K562 (cell line): ENCODE measurements at regions not wholly inside any gene's neighbourhood (a gene's known extent, or its start where the extent isn't known, plus 50 kb on each side); places are given as distances from the start of the nearest gene placed in this dataset.

Experiments
- ATAC-seq: fragments of 200-7000 bp; cut with Tn5 transposase; 3 replicates; pipeline ENCODE4 v1.9.1; 2020; ENCODE audit warnings: moderate library complexity
- BruUV-seq: library from RNA; stranded (reverse); fragments of 400-500 nt; replicated peaks from 2 replicates; lab custom pipeline; 2021; lab: Mats Ljungman, UMichigan
- CTCF ChIA-PET: fragments of 300-600 bp; formaldehyde crosslinking; extraction: SDS; loops from one replicate; lab custom pipeline; 2021; ENCODE audit warnings: low intra/inter-chr PET ratio; lab: Yijun Ruan, JAX
- POLR2A ChIA-PET: fragments of 300-600, 350-650 bp; sonication (Branson Sonifier 250); formaldehyde crosslinking; extraction: SDS; loops from one replicate; lab custom pipeline; 2021; ENCODE audit warnings: antibody characterized with exemption, inconsistent platforms; lab: Yijun Ruan, JAX
- DNase-seq, 4 experiments: peaks; one replicate each; pipeline versions ENCODE4 v3.0.0 to v3.0.0-alpha.2; 2011 to 2018; ENCODE audit warnings: low spot score in 3 of 4, mixed read lengths in 3 of 4; ENCODE audit errors: extremely low read depth in 1 of 4
- FAIRE-seq: peaks from 2 replicates; lab custom pipeline; 2011; peaks lifted over from hg19 to GRCh38; lab: Jason Lieb, UNC
- H2AFZ ChIP-seq: 2 replicates; pipeline ENCODE4 v1.6.0; 2011; ENCODE audit warnings: low read depth, low read length, control low read depth, inconsistent platforms
- H3K27ac ChIP-seq: fragments of 200-600 bp; 3 replicates; pipeline ENCODE4 v1.8.0; 2011; ENCODE audit warnings: low read depth, mild to moderate bottlenecking, control low read depth, inconsistent platforms, low read length, moderate library complexity, mixed read lengths; ENCODE audit errors: extremely low read depth
- H3K27me3 ChIP-seq, 2 experiments: fragments of 300-600 bp in 1 of 2; 2 replicates in 1 of 2; 3 replicates in 1 of 2; pipeline versions ENCODE4 v1.6.0 to v1.8.0; 2011; ENCODE audit warnings: inconsistent platforms in 2 of 2, low read length in 2 of 2, mild to moderate bottlenecking in 1 of 2, mixed read lengths in 1 of 2, moderate library complexity in 1 of 2; ENCODE audit not compliant: control insufficient read depth in 2 of 2, insufficient read depth in 2 of 2
- H3K36me3 ChIP-seq: fragments of 300-600 bp; 3 replicates; pipeline ENCODE4 v1.8.0; 2011; ENCODE audit warnings: mild to moderate bottlenecking, low read length, inconsistent platforms; ENCODE audit not compliant: control insufficient read depth, insufficient read depth
- H3K4me1 ChIP-seq, 2 experiments: fragments of 200-600 bp in 1 of 2; replicated peaks in 1 of 2; 2 replicates in 1 of 2; 3 replicates in 1 of 2; pipeline versions ENCODE4 v1.5.1 to v1.8.0; 2011; ENCODE audit warnings: inconsistent platforms in 2 of 2, low read length in 2 of 2, mild to moderate bottlenecking in 1 of 2, mixed read lengths in 1 of 2, moderate library complexity in 1 of 2; ENCODE audit not compliant: control insufficient read depth in 2 of 2, insufficient read depth in 2 of 2
- H3K4me2 ChIP-seq: 2 replicates; pipeline ENCODE4 v1.6.1; 2011; ENCODE audit warnings: low read length, control low read depth, inconsistent platforms, mixed read lengths; ENCODE audit not compliant: insufficient read depth
- H3K4me3 ChIP-seq: fragments of 200-600 bp; sonication (generic), shearing (Covaris generic); 2 replicates; pipeline ENCODE4 v1.5.1; 2016; ENCODE audit warnings: control low read depth, inconsistent platforms
- H3K79me2 ChIP-seq: fragments of 200-600 bp; 3 replicates; pipeline ENCODE4 v1.8.0; 2011; ENCODE audit warnings: low read length, inconsistent platforms; ENCODE audit not compliant: control insufficient read depth, insufficient read depth
- H3K9ac ChIP-seq, 2 experiments: 2 replicates each; pipeline versions ENCODE4 v1.6.0 to v1.6.1; 2011; ENCODE audit warnings: low read depth in 2 of 2, low read length in 2 of 2, control low read depth in 1 of 2, inconsistent platforms in 1 of 2, mild to moderate bottlenecking in 1 of 2, mixed read lengths in 1 of 2; ENCODE audit not compliant: insufficient read depth in 1 of 2
- H3K9me1 ChIP-seq: one replicate; pipeline ENCODE4 v1.6.0; 2011; ENCODE audit warnings: inconsistent platforms, mild to moderate bottlenecking, low read length, moderate library complexity; ENCODE audit not compliant: control insufficient read depth, insufficient read depth
- H3K9me3 ChIP-seq: replicated peaks from 2 replicates; pipeline ENCODE4 v1.5.1; 2011; ENCODE audit warnings: low read depth, low read length, inconsistent platforms; ENCODE audit not compliant: control insufficient read depth, insufficient read depth
- H4K20me1 ChIP-seq: replicated peaks from 2 replicates; pipeline ENCODE4 v1.6.1; 2011; ENCODE audit warnings: low read length, inconsistent platforms, mixed read lengths; ENCODE audit not compliant: control insufficient read depth, insufficient read depth
- BCLAF1 ChIP-seq, 2 experiments: fragments of 450-650 bp in 1 of 2; IDR thresholded peaks; 2 replicates each; pipeline ENCODE4 v1.6.1; 2011 to 2017; ENCODE audit warnings: low read depth in 2 of 2, antibody characterized with exemption in 1 of 2, borderline replicate concordance in 1 of 2, low read length in 1 of 2, mild to moderate bottlenecking in 1 of 2, mixed read lengths in 1 of 2; ENCODE audit not compliant: control insufficient read depth in 1 of 2
- DDX20 ChIP-seq: fragments of 450-650 bp; IDR thresholded peaks from 2 replicates; pipeline ENCODE4 v1.6.1; 2016; ENCODE audit warnings: missing genetic modification characterization, low read depth, mild to moderate bottlenecking, missing compliant biosample characterization, moderate library complexity
- EZH2 ChIP-seq: IDR thresholded peaks from 2 replicates; pipeline ENCODE4 v1.6.1; 2012; ENCODE audit warnings: low read depth, mild to moderate bottlenecking, inconsistent platforms, low read length, borderline replicate concordance
- FOXO4 ChIP-seq: fragments of 450-650 bp; formaldehyde crosslinking; IDR thresholded peaks from 2 replicates; pipeline ENCODE4 v1.4.0; 2020; ENCODE audit warnings: mild to moderate bottlenecking, moderate library complexity
- HNRNPUL1 ChIP-seq: fragments of 200-400 bp; formaldehyde crosslinking; IDR thresholded peaks from 2 replicates; pipeline ENCODE4 v1.6.1; 2017; ENCODE audit warnings: low read length
- PHB ChIP-seq: fragments of 250-450 bp; sonication (Bioruptor Pico); IDR thresholded peaks from 2 replicates; pipeline ENCODE4 v1.5.0; 2021
- PRDM10 ChIP-seq: fragments of 450-650 bp; IDR thresholded peaks from 2 replicates; pipeline ENCODE4 v1.6.1; 2018; ENCODE audit not compliant: partially characterized antibody
- RBM34 ChIP-seq: fragments of 200-400 bp; formaldehyde crosslinking; IDR thresholded peaks from 2 replicates; pipeline ENCODE4 v1.6.1; 2018; ENCODE audit warnings: low read length, borderline replicate concordance; ENCODE audit not compliant: insufficient read depth
- YY1 ChIP-seq, 3 experiments: IDR thresholded peaks; 2 replicates each; pipeline ENCODE4 v1.6.1; 2011; ENCODE audit warnings: low read length in 2 of 3, mild to moderate bottlenecking in 2 of 3, moderate library complexity in 2 of 3, borderline replicate concordance in 1 of 3, control low read depth in 1 of 3, low read depth in 1 of 3; ENCODE audit not compliant: insufficient read depth in 3 of 3, insufficient replicate concordance in 2 of 3, control insufficient read depth in 1 of 3, insufficient read length in 1 of 3; ENCODE audit errors: extremely low read depth in 1 of 3
- ZNF165 ChIP-seq: fragments of 250-450 bp; sonication (Bioruptor Pico); IDR thresholded peaks from 2 replicates; pipeline ENCODE4 v1.4.0; 2020; ENCODE audit warnings: borderline replicate concordance
- ZNF274 ChIP-seq: IDR thresholded peaks from 2 replicates; pipeline ENCODE4 v1.6.1; 2011; ENCODE audit warnings: low read depth, mild to moderate bottlenecking, low read length, moderate library complexity, borderline replicate concordance
- ZNF583 ChIP-seq: fragments of 250-450 bp; sonication (Bioruptor Pico); IDR thresholded peaks from 2 replicates; pipeline ENCODE4 v1.4.0; 2020
- WGBS: fragments of 100-300 bp; shearing (Covaris generic); methylation state at CpG from one replicate; pipeline ENCODE4 v1.1.6; 2016; ENCODE audit warnings: low coverage, mixed read lengths; ENCODE audit not compliant: insufficient coverage; ENCODE audit errors: missing lambda C conversion rate; 5-methylcytosine and 5-hydroxymethylcytosine counted together
- in situ Hi-C: fragments of 300-500 bp; cut with MboI; formaldehyde crosslinking; loops from 4 replicates; pipeline ENCODE4 v1.15.0; 2018; ENCODE audit warnings: inconsistent platforms, mixed read lengths
- intact Hi-C: fragments of 100-400 bp; cut with micrococcal nuclease; formaldehyde crosslinking; loops from 2 replicates; pipeline ENCODE4 v1.14.2; 2022

GRCh38 chr10:83819609-83820008, 319.7 kb upstream of the GHITM start:
- no peak for FAIRE-seq
- no peak overlapping the region for H3K4me2 ChIP-seq
- TF ChIP-seq FOXO4 (CRISPR knock-in tag), result no peak
- TF ChIP-seq PHB, result no peak
- TF ChIP-seq RBM34, result no peak
- TF ChIP-seq ZNF274, result no peak
- no peak for TF ChIP-seq PRDM10
- TF ChIP-seq EZH2, result no peak
- TF ChIP-seq HNRNPUL1, result no peak
- TF ChIP-seq DDX20 (tag), result no peak
- TF ChIP-seq YY1 (IDR thresholded peaks at IDR 0.05; ENCODE audit: borderline replicate concordance in 1 of 3, control insufficient read depth in 1 of 3, extremely low read depth in 1 of 3, insufficient read depth in 3 of 3, insufficient read length in 1 of 3, insufficient replicate concordance in 2 of 3, low read depth in 1 of 3, low read length in 2 of 3), result no peak
- TF ChIP-seq ZNF583 (CRISPR knock-in tag), result no peak
- TF ChIP-seq ZNF165 (CRISPR knock-in tag), result no peak
- TF ChIP-seq BCLAF1 (IDR thresholded peaks at IDR 0.05; ENCODE audit: borderline replicate concordance in 1 of 2, control insufficient read depth in 1 of 2, low read depth in 2 of 2, low read length in 1 of 2), result no peak
- TF ChIP-seq, all 486 proteins: peak for 0
- no peaks in the 10 kb centered on the region for H3K79me2 ChIP-seq
- intact Hi-C loops, result no loop called here
- H3K9ac ChIP-seq, result no peak overlapping the region
- BruUV-seq, result no TSS peak
- no peaks in the 10 kb centered on the region for H4K20me1 ChIP-seq
- H3K9me3 ChIP-seq, result no peaks in the 10 kb centered on the region; the same call in 1 of the 2 replicates
- no peak overlapping the region for H3K4me3 ChIP-seq
- POLR2A ChIA-PET, result no interaction called here
- no peak overlapping the region for H3K27ac ChIP-seq
- DNase-seq, result no peak
- H3K9me1 ChIP-seq, result no peaks in the 10 kb centered on the region
- H3K36me3 ChIP-seq, result no peaks in the 10 kb centered on the region
- H2AFZ ChIP-seq, result no peak overlapping the region
- 0% methylated on average over 2 of the region's 2 CpGs for WGBS
- no peaks in the 10 kb centered on the region for H3K4me1 ChIP-seq
- CTCF ChIA-PET, result no interaction called here
- ATAC-seq, result no peak
- no peaks in the 10 kb centered on the region for H3K27me3 ChIP-seq
- in situ Hi-C loops, result no loop called here
